ENCODE measurements at regions not wholly inside any gene's neighbourhood (a gene's known extent, or its start where the extent isn't known, plus 50 kb on each side); places are given as distances from the start of the nearest gene placed in this dataset.

- no peak for DNase-seq (ENCODE audit: extremely low spot score)
- TF ChIP-seq CTCF (IDR thresholded peaks at IDR 0.05; ENCODE audit: control extremely low read depth, extremely low read depth, low read depth, missing control alignments) = no peak
- ChIA-PET CTCF (interaction anchor here (0.8 to 1.3 kb wide), 3 partner anchors 10 to 21 kb away, joined by 3 to 4 read pairs (median 3); no protein-coding TSS in a partner anchor), POLR2A (no interaction called here)
Measured at GRCh38 chr13:76733671-76734070, 152.5 kb downstream of the KCTD12 start.

- POLR2A ChIA-PET = no interaction called here
- no peak for TF ChIP-seq CTCF (IDR thresholded peaks at IDR 0.05; ENCODE audit: control extremely low read depth, extremely low read depth, low read depth, missing control alignments)
- CTCF ChIA-PET = interaction anchor here (1.1 to 1.3 kb wide), 2 partner anchors 9 to 25 kb away, joined by 3 read pairs; no protein-coding TSS in a partner anchor
- no peak for DNase-seq (ENCODE audit: extremely low spot score)
Measured at GRCh38 chr13:76732367-76732766, 153.8 kb downstream of the KCTD12 start.

GRCh38 chr13:76730220-76730619, 156.0 kb downstream of the KCTD12 start:
- ChIA-PET CTCF (interaction anchor here (1.1 to 2.1 kb wide), 2 partner anchors 12 to 13 kb away, joined by 3 to 6 read pairs; no protein-coding TSS in a partner anchor), POLR2A (no interaction called here)
- DNase-seq (ENCODE audit: extremely low spot score) = no peak
- TF ChIP-seq CTCF (IDR thresholded peaks at IDR 0.05; ENCODE audit: control extremely low read depth, extremely low read depth, low read depth, missing control alignments) = no peak

- no peak for TF ChIP-seq CTCF (IDR thresholded peaks at IDR 0.05; ENCODE audit: control extremely low read depth, extremely low read depth, low read depth, missing control alignments)
- ChIA-PET POLR2A (no interaction called here), CTCF (interaction anchor here (1.1 to 2.1 kb wide), 2 partner anchors 12 to 14 kb away, joined by 3 to 6 read pairs; no protein-coding TSS in a partner anchor)
- no peak for DNase-seq (ENCODE audit: extremely low spot score)
Measured at GRCh38 chr13:76729691-76730090, 156.5 kb downstream of the KCTD12 start.

- CTCF ChIA-PET = no interaction called here
- no peak for TF ChIP-seq CTCF (IDR thresholded peaks at IDR 0.05; ENCODE audit: control extremely low read depth, extremely low read depth, low read depth, missing control alignments)
- no peak for DNase-seq (ENCODE audit: extremely low spot score)
- POLR2A ChIA-PET = no interaction called here
Measured at GRCh38 chr13:76725896-76726295, 160.3 kb downstream of the KCTD12 start.

GRCh38 chr13:76725211-76725610, 161.0 kb downstream of the KCTD12 start:
- CTCF ChIA-PET = no interaction called here
- TF ChIP-seq CTCF (IDR thresholded peaks at IDR 0.05; ENCODE audit: control extremely low read depth, extremely low read depth, low read depth, missing control alignments) = no peak

More at GRCh38 chr13:76725211-76725610, 161.0 kb downstream of the KCTD12 start:
- POLR2A ChIA-PET = no interaction called here
- DNase-seq (ENCODE audit: extremely low spot score) = no peak
